GM12891 (cell line): ENCODE measurements at regions not wholly inside any gene's neighbourhood (a gene's known extent, or its start where the extent isn't known, plus 50 kb on each side); places are given as distances from the start of the nearest gene placed in this dataset.

Experiments used
- POLR2A ChIP-seq: IDR thresholded peaks from 2 replicates; pipeline ENCODE4 v1.6.1; 2011; ENCODE audit warnings: low read depth, low read length, control low read depth
- POLR2AphosphoS5 ChIP-seq: IDR thresholded peaks from 2 replicates; pipeline ENCODE4 v1.6.1; 2011; ENCODE audit warnings: low read depth, low read length, control low read depth
- POU2F2 ChIP-seq: IDR thresholded peaks from 2 replicates; pipeline ENCODE4 v1.6.1; 2011; ENCODE audit warnings: low read depth, mild to moderate bottlenecking, control low read depth, low read length, moderate library complexity
- TAF1 ChIP-seq: IDR thresholded peaks from 2 replicates; pipeline ENCODE4 v1.6.1; 2011; ENCODE audit warnings: low read depth, low read length, control low read depth

DNA sequence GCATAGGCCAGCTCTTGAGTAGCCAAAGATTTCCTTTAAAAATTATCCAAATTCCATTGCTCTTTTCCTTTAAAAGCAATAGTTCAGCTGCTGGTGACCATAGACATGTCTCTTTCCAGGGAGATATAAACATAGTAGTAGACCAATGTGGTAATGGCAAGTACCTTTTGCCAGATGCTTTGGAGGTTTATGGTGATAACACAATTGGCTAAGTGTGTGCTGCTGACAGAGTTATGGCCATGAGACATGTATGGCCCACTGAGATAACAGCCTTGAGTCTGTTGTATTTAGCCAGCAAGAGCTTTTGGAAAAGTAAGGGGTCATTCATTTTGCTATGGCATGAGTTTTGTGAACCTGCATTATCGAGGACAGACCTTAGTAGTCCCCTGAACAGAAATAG, 1146.8 kb downstream of the TUSC7 start:
- no peak for TF ChIP-seq TAF1
- no peak for TF ChIP-seq POLR2A
- no peak for TF ChIP-seq POLR2AphosphoS5
- TF ChIP-seq POU2F2 = no peak
